CD4-positive, alpha-beta T cell treated with Interleukin-12 subunit alpha and Interleukin-12 subunit beta, for 1 hour (primary cell): ENCODE measurements at regions not wholly inside any gene's neighbourhood (a gene's known extent, or its start where the extent isn't known, plus 50 kb on each side); places are given as distances from the start of the nearest gene placed in this dataset.
"Not testable (repeated sequence)": the region's sequence is repeated elsewhere in the genome, so short reads cannot be mapped to it uniquely, and the experiment has no call there.

Experiments used
- DNase-seq: peaks from one replicate; pipeline ENCODE4 v3.0.0-alpha.2; 2020

GRCh38 chr20:17834804-17835203, 133.8 kb downstream of the SNX5 start:
- no peak for DNase-seq

GRCh38 chr20:17833036-17833674, 133.4 kb downstream of the BANF2 start:
- no peak for DNase-seq

GRCh38 chr20:17832236-17832915, 132.6 kb downstream of the BANF2 start:
- no peak for DNase-seq

GRCh38 chr20:17828598-17829144, 128.9 kb downstream of the BANF2 start:
- no peak for DNase-seq

GRCh38 chr20:17827759-17828559, 128.2 kb downstream of the BANF2 start:
- no peak for DNase-seq

- DNase-seq, result no peak
Observed at GRCh38 chr20:17827079-17827478, 127.3 kb downstream of the BANF2 start.

GRCh38 chr20:17825960-17826843, 126.4 kb downstream of the BANF2 start:
- no peak for DNase-seq

GRCh38 chr20:17825252-17825959, 125.6 kb downstream of the BANF2 start:
- no peak for DNase-seq

GRCh38 chr20:17824676-17825251, 125.0 kb downstream of the BANF2 start:
- no peak for DNase-seq

- no peak for DNase-seq
Observed at GRCh38 chr20:17823409-17824144, 123.8 kb downstream of the BANF2 start.

- no peak for DNase-seq
Observed at GRCh38 chr20:17822540-17823408, 123.0 kb downstream of the BANF2 start.

GRCh38 chr20:17822039-17822438, 122.3 kb downstream of the BANF2 start:
- DNase-seq, result no peak

GRCh38 chr20:17821606-17822005, 121.8 kb downstream of the BANF2 start:
- not testable (repeated sequence) for DNase-seq

GRCh38 chr20:17819395-17820093, 119.8 kb downstream of the BANF2 start:
- DNase-seq, result no peak

- no peak for DNase-seq
Observed at GRCh38 chr20:17818187-17818586, 118.4 kb downstream of the BANF2 start.

GRCh38 chr20:17816804-17817587, 117.2 kb downstream of the BANF2 start:
- DNase-seq, result no peak

GRCh38 chr20:17811628-17811965, 111.8 kb downstream of the BANF2 start:
- no peak for DNase-seq
